H1 (cell line): ENCODE measurements at regions not wholly inside any gene's neighbourhood (a gene's known extent, or its start where the extent isn't known, plus 50 kb on each side); places are given as distances from the start of the nearest gene placed in this dataset.

ENCODE experiments used
- BCL11A ChIP-seq, 2 experiments: IDR thresholded peaks; one replicate each; pipeline ENCODE4 v1.6.1; 2011; ENCODE audit warnings: low read depth in 2 of 2, low read length in 2 of 2, mild to moderate bottlenecking in 2 of 2
- EZH2 ChIP-seq: fragments of 200-600 bp; sonication (generic); IDR thresholded peaks from 2 replicates; pipeline ENCODE4 v1.7.1; 2012; ENCODE audit warnings: low read depth, mild to moderate bottlenecking, moderate library complexity, low read length, inconsistent platforms; ENCODE audit not compliant: severe bottlenecking
- GABPA ChIP-seq: IDR thresholded peaks from 2 replicates; pipeline ENCODE4 v1.6.1; 2011; ENCODE audit warnings: mild to moderate bottlenecking, low read length, moderate library complexity, borderline replicate concordance; ENCODE audit not compliant: insufficient read depth
- GTF2F1 ChIP-seq: IDR thresholded peaks from 2 replicates; pipeline ENCODE4 v1.6.1; 2012; ENCODE audit warnings: low read depth, low read length, improper control_type of control experiment, borderline replicate concordance
- JUND ChIP-seq: IDR thresholded peaks from 2 replicates; pipeline ENCODE4 v1.6.1; 2011; ENCODE audit warnings: mild to moderate bottlenecking, improper control_type of control experiment, low read length
- KDM1A ChIP-seq: fragments of 200-600, 300-600 bp; sonication (generic); IDR thresholded peaks from 2 replicates; pipeline ENCODE4 v1.7.1; 2016; ENCODE audit warnings: mild to moderate bottlenecking, low read length, borderline replicate concordance
- PHF8 ChIP-seq: fragments of 200-600 bp; sonication (generic); conservative IDR thresholded peaks from 2 replicates; pipeline ENCODE4 v1.7.1; 2012; ENCODE audit warnings: low read depth, mild to moderate bottlenecking, inconsistent platforms, low read length, moderate library complexity
- POLR2A ChIP-seq, 2 experiments: IDR thresholded peaks; 1 replicate in 1 of 2; 2 replicates in 1 of 2; pipeline ENCODE4 v1.6.1; 2011; ENCODE audit warnings: low read depth in 2 of 2, low read length in 2 of 2, mild to moderate bottlenecking in 2 of 2; ENCODE audit errors: control extremely low read depth in 1 of 2
- RNF2 ChIP-seq: fragments of 200-900, 300-1000 bp; sonication (generic); IDR thresholded peaks from 2 replicates; pipeline ENCODE4 v1.7.1; 2016; ENCODE audit warnings: borderline replicate concordance, low read depth, mild to moderate bottlenecking, antibody characterized with exemption, low read length; ENCODE audit not compliant: poor library complexity, severe bottlenecking; ENCODE audit errors: missing control alignments
- SIN3A ChIP-seq, 2 experiments: IDR thresholded peaks in 1 of 2; conservative IDR thresholded peaks in 1 of 2; 2 replicates each; pipeline ENCODE4 v1.6.1; 2011 to 2012; ENCODE audit warnings: low read length in 2 of 2, improper control_type of control experiment in 1 of 2, low read depth in 1 of 2, mild to moderate bottlenecking in 1 of 2
- SP1 ChIP-seq: IDR thresholded peaks from 2 replicates; pipeline ENCODE4 v1.6.1; 2011; ENCODE audit warnings: low read depth, low read length
- TF ChIP-seq, protein P1 (sequence below), 3 experiments: IDR thresholded peaks; 1 replicate in 2 of 3; 2 replicates in 1 of 3; pipeline versions ENCODE4 v1.5.1 to v1.6.1; 2011; ENCODE audit warnings: low read length in 3 of 3, mild to moderate bottlenecking in 3 of 3, inconsistent platforms in 2 of 3, low read depth in 1 of 3, moderate library complexity in 1 of 3; ENCODE audit not compliant: insufficient read depth in 1 of 3; ENCODE audit errors: control extremely low read depth in 1 of 3

DNA sequence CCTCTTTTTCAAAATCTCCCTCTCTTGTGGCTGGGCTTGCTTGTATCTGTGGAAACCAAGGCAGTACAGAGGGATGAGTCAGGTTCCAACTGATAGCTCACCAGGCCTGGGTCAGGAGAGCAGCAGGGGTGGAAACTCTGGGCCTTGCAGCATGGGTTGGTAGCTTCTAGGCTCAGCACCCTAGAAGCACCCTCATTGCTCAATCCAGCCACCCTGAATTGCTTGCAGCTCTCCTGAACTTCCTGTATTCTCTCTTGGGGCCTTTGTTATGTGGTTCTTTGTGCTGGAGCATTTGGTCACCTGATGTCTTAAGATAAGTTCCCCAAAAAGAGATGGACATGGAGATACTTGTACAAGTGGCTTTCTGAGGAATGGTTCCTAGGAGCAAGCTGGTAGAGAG lies 169.4 kb downstream of the IRX5 start:
- no peak for TF ChIP-seq SP1
- TF ChIP-seq, protein P1, sequence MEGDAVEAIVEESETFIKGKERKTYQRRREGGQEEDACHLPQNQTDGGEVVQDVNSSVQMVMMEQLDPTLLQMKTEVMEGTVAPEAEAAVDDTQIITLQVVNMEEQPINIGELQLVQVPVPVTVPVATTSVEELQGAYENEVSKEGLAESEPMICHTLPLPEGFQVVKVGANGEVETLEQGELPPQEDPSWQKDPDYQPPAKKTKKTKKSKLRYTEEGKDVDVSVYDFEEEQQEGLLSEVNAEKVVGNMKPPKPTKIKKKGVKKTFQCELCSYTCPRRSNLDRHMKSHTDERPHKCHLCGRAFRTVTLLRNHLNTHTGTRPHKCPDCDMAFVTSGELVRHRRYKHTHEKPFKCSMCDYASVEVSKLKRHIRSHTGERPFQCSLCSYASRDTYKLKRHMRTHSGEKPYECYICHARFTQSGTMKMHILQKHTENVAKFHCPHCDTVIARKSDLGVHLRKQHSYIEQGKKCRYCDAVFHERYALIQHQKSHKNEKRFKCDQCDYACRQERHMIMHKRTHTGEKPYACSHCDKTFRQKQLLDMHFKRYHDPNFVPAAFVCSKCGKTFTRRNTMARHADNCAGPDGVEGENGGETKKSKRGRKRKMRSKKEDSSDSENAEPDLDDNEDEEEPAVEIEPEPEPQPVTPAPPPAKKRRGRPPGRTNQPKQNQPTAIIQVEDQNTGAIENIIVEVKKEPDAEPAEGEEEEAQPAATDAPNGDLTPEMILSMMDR (IDR thresholded peaks at IDR 0.05; ENCODE audit: control extremely low read depth in 1 of 3, insufficient read depth in 1 of 3, low read depth in 1 of 3, low read length in 3 of 3): no peak
- TF ChIP-seq POLR2A (IDR thresholded peaks at IDR 0.05; ENCODE audit: control extremely low read depth in 1 of 2, low read depth in 2 of 2, low read length in 2 of 2): no peak
- no peak for TF ChIP-seq GABPA
- TF ChIP-seq JUND: no peak
- no peak for TF ChIP-seq SIN3A (conservative IDR thresholded peaks at IDR 0.05 in 1 of 2, IDR thresholded peaks at IDR 0.05 in 1 of 2; ENCODE audit: low read depth in 1 of 2, low read length in 2 of 2)
- TF ChIP-seq EZH2: no peak
- TF ChIP-seq RNF2: no peak
- TF ChIP-seq KDM1A: no peak
- no peak for TF ChIP-seq PHF8
- TF ChIP-seq GTF2F1: no peak
- TF ChIP-seq BCL11A (IDR thresholded peaks at IDR 0.05; ENCODE audit: low read depth in 2 of 2, low read length in 2 of 2): no peak
